ENCODE measurements at regions not wholly inside any gene's neighbourhood (a gene's known extent, or its start where the extent isn't known, plus 50 kb on each side); places are given as distances from the start of the nearest gene placed in this dataset.

GRCh38 chr1:234840253-234840652 lies 230.3 kb upstream of the IRF2BP2 start:
- no peak overlapping the region for H3K27ac Mint-ChIP-seq (ENCODE audit: unreplicated experiment)
- peaks cover 35% of the 10 kb centered on the region for H3K4me1 Mint-ChIP-seq
- no peak for DNase-seq (ENCODE audit: low read depth, low spot score)
- H3K9me3 Mint-ChIP-seq: no peaks in the 10 kb centered on the region
- peaks cover 2% of the 10 kb centered on the region for H3K36me3 Mint-ChIP-seq (ENCODE audit: low read depth)
- no peak for TF ChIP-seq CTCF (conservative IDR thresholded peaks at IDR 0.05)
- no peak overlapping the region for H3K4me3 Mint-ChIP-seq
- no peaks in the 10 kb centered on the region for H3K27me3 Mint-ChIP-seq (ENCODE audit: low read depth)

- Mint-ChIP-seq H3K27ac (ENCODE audit: unreplicated experiment) (no peak overlapping the region), H3K4me1 (peaks cover 32% of the 10 kb centered on the region), H3K27me3 (ENCODE audit: low read depth) (no peaks in the 10 kb centered on the region), H3K36me3 (ENCODE audit: low read depth) (peaks cover 2% of the 10 kb centered on the region), H3K9me3 (no peaks in the 10 kb centered on the region), H3K4me3 (no peak overlapping the region)
- no peak for DNase-seq (ENCODE audit: low read depth, low spot score)
- no peak for TF ChIP-seq CTCF (conservative IDR thresholded peaks at IDR 0.05)
Measured at GRCh38 chr1:234839663-234840062, 229.7 kb upstream of the IRF2BP2 start.

GRCh38 chr1:234838820-234839219 lies 228.8 kb upstream of the IRF2BP2 start:
- Mint-ChIP-seq H3K4me3 (no peak overlapping the region), H3K27me3 (ENCODE audit: low read depth) (no peaks in the 10 kb centered on the region), H3K4me1 (peaks cover 24% of the 10 kb centered on the region), H3K36me3 (ENCODE audit: low read depth) (no peaks in the 10 kb centered on the region), H3K9me3 (no peaks in the 10 kb centered on the region), H3K27ac (ENCODE audit: unreplicated experiment) (no peak overlapping the region)
- no peak for DNase-seq (ENCODE audit: low read depth, low spot score)
- no peak for TF ChIP-seq CTCF (conservative IDR thresholded peaks at IDR 0.05)

- Mint-ChIP-seq H3K27ac (ENCODE audit: unreplicated experiment) (no peak overlapping the region), H3K27me3 (ENCODE audit: low read depth) (no peaks in the 10 kb centered on the region), H3K4me1 (peaks cover 21% of the 10 kb centered on the region), H3K4me3 (no peak overlapping the region), H3K36me3 (ENCODE audit: low read depth) (no peaks in the 10 kb centered on the region), H3K9me3 (peaks cover 2% of the 10 kb centered on the region)
- no peak for DNase-seq (ENCODE audit: low read depth, low spot score)
- TF ChIP-seq CTCF (conservative IDR thresholded peaks at IDR 0.05): no peak
Measured at GRCh38 chr1:234838182-234838581, 228.2 kb upstream of the IRF2BP2 start.

- Mint-ChIP-seq H3K27ac (ENCODE audit: unreplicated experiment) (no peak overlapping the region), H3K9me3 (peaks cover 2% of the 10 kb centered on the region), H3K27me3 (ENCODE audit: low read depth) (no peaks in the 10 kb centered on the region), H3K36me3 (ENCODE audit: low read depth) (no peaks in the 10 kb centered on the region), H3K4me3 (no peak overlapping the region), H3K4me1 (peaks cover 19% of the 10 kb centered on the region)
- DNase-seq (ENCODE audit: low read depth, low spot score): no peak
- TF ChIP-seq CTCF (conservative IDR thresholded peaks at IDR 0.05): no peak
Measured at GRCh38 chr1:234837713-234838112, 227.7 kb upstream of the IRF2BP2 start.

Measured in neural crest cell (in vitro differentiated cells).